Mucosa of gallbladder (tissue), 1 donor: ENCODE measurements at regions not wholly inside any gene's neighbourhood (a gene's known extent, or its start where the extent isn't known, plus 50 kb on each side); places are given as distances from the start of the nearest gene placed in this dataset.
"Not testable (repeated sequence)": the region's sequence is repeated elsewhere in the genome, so short reads cannot be mapped to it uniquely, and the experiment has no call there.

Experiments used
- DNase-seq: peaks from one replicate; pipeline ENCODE4 v3.0.0-alpha.2; 2020; ENCODE audit warnings: low spot score
- donor health status: DM: no; HTN: no; CAD: no.

- no peak for DNase-seq
Observed at GRCh38 chr4:161329852-161330251, 833.9 kb downstream of the FSTL5 start.

GRCh38 chr4:161321706-161322105 is 842.1 kb downstream of the FSTL5 start:
- DNase-seq, result no peak

- DNase-seq, result no peak
Observed at GRCh38 chr4:161320377-161320776, 843.4 kb downstream of the FSTL5 start.

- no peak for DNase-seq
Observed at GRCh38 chr4:161317000-161317399, 846.8 kb downstream of the FSTL5 start.

- DNase-seq, result no peak
Observed at GRCh38 chr4:161314371-161314770, 849.4 kb downstream of the FSTL5 start.

GRCh38 chr4:161303551-161303950 is 860.2 kb downstream of the FSTL5 start:
- DNase-seq, result no peak

- no peak for DNase-seq
Observed at GRCh38 chr4:161291222-161291621, 872.6 kb downstream of the FSTL5 start.

GRCh38 chr4:161287678-161288352 is 876.0 kb downstream of the FSTL5 start:
- no peak for DNase-seq

- DNase-seq, result no peak
Observed at GRCh38 chr4:161285461-161285860, 878.3 kb downstream of the FSTL5 start.

- DNase-seq, result no peak
Observed at GRCh38 chr4:161280929-161281328, 882.9 kb downstream of the FSTL5 start.

GRCh38 chr4:161279095-161279494 is 884.7 kb downstream of the FSTL5 start:
- DNase-seq, result no peak

- not testable (repeated sequence) for DNase-seq
Observed at GRCh38 chr4:161277150-161277787, 886.5 kb downstream of the FSTL5 start.

GRCh38 chr4:161273607-161274006 is 890.2 kb downstream of the FSTL5 start:
- DNase-seq, result no peak

- no peak for DNase-seq
Observed at GRCh38 chr4:161260819-161261218, 903.0 kb downstream of the FSTL5 start.

GRCh38 chr4:161256716-161257115 is 907.1 kb downstream of the FSTL5 start:
- DNase-seq, result no peak

GRCh38 chr4:161256172-161256571 is 907.6 kb downstream of the FSTL5 start:
- no peak for DNase-seq

- DNase-seq, result no peak
Observed at GRCh38 chr4:161254375-161254774, 909.4 kb downstream of the FSTL5 start.

- DNase-seq, result no peak
Observed at GRCh38 chr4:161252520-161253141, 911.2 kb downstream of the FSTL5 start.

- no peak for DNase-seq
Observed at GRCh38 chr4:161249779-161250440, 913.9 kb downstream of the FSTL5 start.

GRCh38 chr4:161248880-161249279 is 914.9 kb downstream of the FSTL5 start:
- no peak for DNase-seq

- DNase-seq, result no peak
Observed at GRCh38 chr4:161247831-161248230, 916.0 kb downstream of the FSTL5 start.

GRCh38 chr4:161238033-161238432 is 925.8 kb downstream of the FSTL5 start:
- DNase-seq, result no peak

GRCh38 chr4:161237495-161237894 is 926.3 kb downstream of the FSTL5 start:
- DNase-seq, result no peak
